ENCODE measurements at regions not wholly inside any gene's neighbourhood (a gene's known extent, or its start where the extent isn't known, plus 50 kb on each side); places are given as distances from the start of the nearest gene placed in this dataset.

GRCh38 chr20:48552550-48552949 is 275.2 kb downstream of the PREX1 start:
- TF ChIP-seq POLR2AphosphoS5 (IDR thresholded peaks at IDR 0.05; ENCODE audit: low read depth, low read length) (no peak), TAF1 (IDR thresholded peaks at IDR 0.05; ENCODE audit: low read depth, low read length) (no peak), POLR2A (IDR thresholded peaks at IDR 0.05; ENCODE audit: low read depth, low read length) (no peak), POU2F2 (IDR thresholded peaks at IDR 0.05; ENCODE audit: low read depth, low read length) (no peak), SPI1 (IDR thresholded peaks at IDR 0.05; ENCODE audit: low read depth, low read length) (no peak)
